CD4-positive, alpha-beta T cell (primary cell): ENCODE measurements at regions not wholly inside any gene's neighbourhood (a gene's known extent, or its start where the extent isn't known, plus 50 kb on each side); places are given as distances from the start of the nearest gene placed in this dataset.

ENCODE experiments used
- ATAC-seq: fragments of 200-7000 bp; cut with Tn5 transposase; one replicate; pipeline ENCODE4 v1.10.0; 2022; ENCODE audit warnings: mild to moderate bottlenecking; ENCODE audit not compliant: poor library complexity
- CTCF ChIA-PET: fragments of 350-600 bp; sonication (Branson Sonifier 250); formaldehyde crosslinking; loops from one replicate; lab custom pipeline; 2021; ENCODE audit warnings: antibody characterized with exemption, inconsistent platforms; lab: Charles Lee
- POLR2A ChIA-PET: fragments of 350-600 bp; sonication (Branson Sonifier 250); formaldehyde crosslinking; loops from one replicate; lab custom pipeline; 2021; ENCODE audit warnings: antibody characterized with exemption, inconsistent platforms; lab: Charles Lee
- DNase-seq, 14 experiments: peaks; one replicate each; pipeline ENCODE4 v3.0.0-alpha.2; 2013 to 2020; ENCODE audit warnings: mixed read lengths in 2 of 14
- H3K27ac ChIP-seq, 2 donors: one replicate each; pipeline versions ENCODE4 v1.5.1 to v1.7.0; 2013; ENCODE audit warnings: low read length in 2 of 2, low read depth in 1 of 2, mild to moderate bottlenecking in 1 of 2
- H3K27me3 ChIP-seq, 2 experiments: 1 replicate in 1 of 2; 2 replicates in 1 of 2; pipeline versions ENCODE4 v1.6.1 to v1.7.0; 2013; ENCODE audit warnings: low read length in 2 of 2, control low read depth in 1 of 2, mild to moderate bottlenecking in 1 of 2, moderate library complexity in 1 of 2; ENCODE audit not compliant: insufficient read depth in 2 of 2, control insufficient read depth in 1 of 2
- H3K36me3 ChIP-seq: one replicate; pipeline ENCODE4 v1.6.1; 2013; ENCODE audit warnings: low read length, control low read depth; ENCODE audit not compliant: insufficient read depth
- H3K4me1 ChIP-seq: one replicate; pipeline ENCODE4 v1.6.1; 2013; ENCODE audit warnings: low read length, control low read depth; ENCODE audit not compliant: insufficient read depth
- H3K4me3 ChIP-seq: one replicate; pipeline ENCODE4 v1.5.1; 2013; ENCODE audit warnings: mild to moderate bottlenecking, low read length, moderate library complexity
- H3K9me3 ChIP-seq, 2 experiments: 1 replicate in 1 of 2; 2 replicates in 1 of 2; pipeline versions ENCODE4 v1.6.1 to v1.7.0; 2013; ENCODE audit warnings: low read length in 2 of 2, mild to moderate bottlenecking in 2 of 2, control low read depth in 1 of 2, moderate library complexity in 1 of 2; ENCODE audit not compliant: control insufficient read depth in 1 of 2, insufficient read depth in 1 of 2
- H3K27ac Mint-ChIP-seq: one replicate; pipeline ENCODE4 v1.8.0; 2020; ENCODE audit warnings: mixed read lengths
- H3K27me3 Mint-ChIP-seq: one replicate; pipeline ENCODE4 v1.8.0; 2021; ENCODE audit warnings: mixed read lengths
- H3K36me3 Mint-ChIP-seq: one replicate; pipeline ENCODE4 v1.8.0; 2021; ENCODE audit warnings: low read depth, mixed read lengths
- H3K4me1 Mint-ChIP-seq: one replicate; pipeline ENCODE4 v1.8.0; 2021; ENCODE audit warnings: low read depth, mixed read lengths
- H3K4me3 Mint-ChIP-seq: one replicate; pipeline ENCODE4 v1.8.0; 2020; ENCODE audit warnings: mild to moderate bottlenecking, mixed read lengths
- H3K9me3 Mint-ChIP-seq: one replicate; pipeline ENCODE4 v1.8.0; 2020; ENCODE audit warnings: mixed read lengths
- intact Hi-C, 2 experiments: fragments of 100-400 bp; cut with DNase I in 1 of 2; cut with micrococcal nuclease in 1 of 2; formaldehyde crosslinking; loops; one replicate each; pipeline versions ENCODE4 v1.15.1 to v1.9.0; 2023 to 2025; cut with DNase I, micrococcal nuclease
- TF ChIP-seq, protein P1 (sequence below): fragments of 200-600 bp; IDR thresholded peaks from one replicate; pipeline ENCODE4 v1.8.0; 2022; ENCODE audit warnings: antibody characterized with exemption, mild to moderate bottlenecking

DNA sequence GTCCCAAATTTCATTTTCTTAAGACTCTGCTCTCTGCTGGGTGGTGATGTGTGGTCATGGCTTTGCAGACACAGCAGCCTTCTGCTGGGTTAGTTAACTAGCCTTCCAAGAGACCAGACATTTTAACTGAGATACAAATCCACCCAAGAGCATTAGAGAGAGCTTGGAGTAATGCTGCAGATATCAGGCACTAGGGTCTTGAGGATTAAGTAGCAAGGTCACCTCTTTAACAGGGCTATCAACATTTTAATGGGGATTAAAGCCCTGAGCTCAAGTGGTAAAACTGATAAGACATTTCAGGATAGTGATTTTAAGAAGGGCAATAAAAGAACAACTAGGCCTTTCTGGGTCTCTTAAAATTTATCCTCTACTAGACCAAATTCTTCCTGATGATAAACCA is 461.2 kb downstream of the MEIS1 start:
- H3K4me3 Mint-ChIP-seq = no peak overlapping the region
- Histone ChIP-seq H3K4me1 (no peaks in the 10 kb centered on the region), H3K9me3 (no peaks in the 10 kb centered on the region), H3K4me3 (no peak overlapping the region), H3K27ac (no peak overlapping the region), H3K27me3 (no peaks in the 10 kb centered on the region), H3K36me3 (no peaks in the 10 kb centered on the region)
- H3K4me1 Mint-ChIP-seq = no peaks in the 10 kb centered on the region
- ChIA-PET CTCF (no interaction called here), POLR2A (no interaction called here)
- no peak for ATAC-seq
- H3K9me3 Mint-ChIP-seq = no peaks in the 10 kb centered on the region
- DNase-seq = no peak
- H3K36me3 Mint-ChIP-seq = no peaks in the 10 kb centered on the region
- no peaks in the 10 kb centered on the region for H3K27me3 Mint-ChIP-seq
- TF ChIP-seq, protein P1, sequence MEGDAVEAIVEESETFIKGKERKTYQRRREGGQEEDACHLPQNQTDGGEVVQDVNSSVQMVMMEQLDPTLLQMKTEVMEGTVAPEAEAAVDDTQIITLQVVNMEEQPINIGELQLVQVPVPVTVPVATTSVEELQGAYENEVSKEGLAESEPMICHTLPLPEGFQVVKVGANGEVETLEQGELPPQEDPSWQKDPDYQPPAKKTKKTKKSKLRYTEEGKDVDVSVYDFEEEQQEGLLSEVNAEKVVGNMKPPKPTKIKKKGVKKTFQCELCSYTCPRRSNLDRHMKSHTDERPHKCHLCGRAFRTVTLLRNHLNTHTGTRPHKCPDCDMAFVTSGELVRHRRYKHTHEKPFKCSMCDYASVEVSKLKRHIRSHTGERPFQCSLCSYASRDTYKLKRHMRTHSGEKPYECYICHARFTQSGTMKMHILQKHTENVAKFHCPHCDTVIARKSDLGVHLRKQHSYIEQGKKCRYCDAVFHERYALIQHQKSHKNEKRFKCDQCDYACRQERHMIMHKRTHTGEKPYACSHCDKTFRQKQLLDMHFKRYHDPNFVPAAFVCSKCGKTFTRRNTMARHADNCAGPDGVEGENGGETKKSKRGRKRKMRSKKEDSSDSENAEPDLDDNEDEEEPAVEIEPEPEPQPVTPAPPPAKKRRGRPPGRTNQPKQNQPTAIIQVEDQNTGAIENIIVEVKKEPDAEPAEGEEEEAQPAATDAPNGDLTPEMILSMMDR = no peak
- H3K27ac Mint-ChIP-seq = no peak overlapping the region
- intact Hi-C loops = no loop called here

DNA sequence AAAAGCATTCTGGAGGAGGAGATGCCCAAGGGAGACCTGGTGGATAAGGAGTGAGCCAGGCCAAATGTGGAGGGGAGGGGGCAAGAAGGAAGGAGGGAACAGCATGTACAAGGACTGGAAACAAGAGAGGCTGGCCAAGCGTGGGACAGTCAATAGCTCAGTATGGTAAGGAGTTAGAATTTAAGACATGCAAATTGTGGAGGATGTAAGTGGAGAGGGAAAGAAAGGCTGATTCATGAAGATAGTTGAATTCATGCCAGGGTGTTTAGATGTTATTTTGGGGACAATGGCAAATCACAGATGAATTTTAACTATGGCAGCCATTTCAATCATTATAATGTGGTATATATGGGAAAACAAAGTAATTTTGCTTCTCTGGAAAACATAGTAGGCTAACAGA is 462.3 kb downstream of the MEIS1 start:
- CTCF ChIA-PET = no interaction called here
- Histone ChIP-seq H3K4me1 (no peaks in the 10 kb centered on the region), H3K27ac (no peak overlapping the region), H3K9me3 (no peaks in the 10 kb centered on the region), H3K36me3 (no peaks in the 10 kb centered on the region), H3K27me3 (no peaks in the 10 kb centered on the region), H3K4me3 (no peak overlapping the region)
- Mint-ChIP-seq H3K9me3 (no peaks in the 10 kb centered on the region), H3K27me3 (no peaks in the 10 kb centered on the region), H3K36me3 (no peaks in the 10 kb centered on the region), H3K27ac (no peak overlapping the region), H3K4me1 (no peaks in the 10 kb centered on the region), H3K4me3 (no peak overlapping the region)
- intact Hi-C loops = no loop called here
- POLR2A ChIA-PET = no interaction called here
- TF ChIP-seq, protein P1 = no peak
- DNase-seq (no peak), ATAC-seq (no peak)

DNA sequence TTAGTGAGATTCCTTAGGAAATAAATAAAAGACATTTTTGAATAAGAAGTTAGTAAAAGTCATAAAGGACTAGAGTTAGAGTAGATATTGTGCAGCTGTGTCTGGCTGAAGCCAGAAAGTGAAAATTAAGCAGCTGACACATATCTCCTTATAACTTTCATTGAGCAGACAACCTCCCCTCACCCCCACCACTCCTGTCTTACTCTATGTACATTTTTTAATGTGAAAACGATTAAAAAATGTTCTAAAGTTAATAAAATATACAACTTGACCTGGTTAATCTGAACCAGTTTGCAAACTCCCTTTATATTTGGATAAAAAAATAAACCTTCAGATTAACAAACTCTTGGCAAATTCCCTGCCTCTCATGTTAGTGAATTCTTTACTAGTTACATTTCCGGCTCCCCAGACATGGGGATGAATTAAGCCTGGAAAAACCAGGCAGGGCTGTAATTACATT is 462.8 kb downstream of the MEIS1 start:
- Histone ChIP-seq H3K27ac (no peak overlapping the region), H3K4me3 (no peak overlapping the region), H3K4me1 (no peaks in the 10 kb centered on the region), H3K27me3 (no peaks in the 10 kb centered on the region), H3K36me3 (no peaks in the 10 kb centered on the region), H3K9me3 (no peaks in the 10 kb centered on the region)
- TF ChIP-seq, protein P1 = no peak
- DNase-seq (no peak), ATAC-seq (no peak)
- no peaks in the 10 kb centered on the region for H3K4me1 Mint-ChIP-seq
- no peaks in the 10 kb centered on the region for H3K36me3 Mint-ChIP-seq
- H3K27me3 Mint-ChIP-seq = no peaks in the 10 kb centered on the region
- no peak overlapping the region for H3K27ac Mint-ChIP-seq
- intact Hi-C loops = no loop called here
- ChIA-PET POLR2A (no interaction called here), CTCF (no interaction called here)
- H3K9me3 Mint-ChIP-seq = peaks cover 5% of the 10 kb centered on the region
- no peak overlapping the region for H3K4me3 Mint-ChIP-seq
